PFSK-1 (cell line): ENCODE measurements at regions not wholly inside any gene's neighbourhood (a gene's known extent, or its start where the extent isn't known, plus 50 kb on each side); places are given as distances from the start of the nearest gene placed in this dataset.

Experiments
- FOXP2 ChIP-seq: optimal IDR thresholded peaks from 2 replicates; pipeline ENCODE3; 2011; ENCODE audit warnings: borderline replicate concordance, control low read depth, inconsistent platforms; ENCODE audit not compliant: insufficient read depth; ENCODE audit errors: extremely low read length, extremely low read depth
- POLR2AphosphoS5 ChIP-seq: IDR thresholded peaks from 2 replicates; pipeline ENCODE4 v1.6.1; 2012; ENCODE audit warnings: low read depth, mild to moderate bottlenecking, control low read depth, low read length, moderate library complexity
- REST ChIP-seq, 2 experiments: IDR thresholded peaks; 2 replicates each; pipeline versions ENCODE4 v1.6.1 to v1.8.0; 2011 to 2012; ENCODE audit warnings: low read depth in 2 of 2, low read length in 2 of 2, control low read depth in 1 of 2, inconsistent platforms in 1 of 2, mild to moderate bottlenecking in 1 of 2, moderate library complexity in 1 of 2; ENCODE audit not compliant: insufficient read depth in 1 of 2
- SIN3A ChIP-seq: IDR thresholded peaks from 2 replicates; pipeline ENCODE4 v1.6.1; 2012; ENCODE audit warnings: mild to moderate bottlenecking, low read length, moderate library complexity, borderline replicate concordance; ENCODE audit not compliant: insufficient read depth
- TAF1 ChIP-seq: IDR thresholded peaks from 2 replicates; pipeline ENCODE4 v1.6.1; 2012; ENCODE audit warnings: low read length, control low read depth, borderline replicate concordance; ENCODE audit not compliant: insufficient read depth

GRCh38 chrX:109782994-109783700, 50.1 kb upstream of the ACSL4 start:
- no peak for TF ChIP-seq REST (IDR thresholded peaks at IDR 0.05; ENCODE audit: insufficient read depth in 1 of 2, low read depth in 2 of 2, low read length in 2 of 2)
- TF ChIP-seq SIN3A: no peak
- TF ChIP-seq TAF1: no peak
- no peak for TF ChIP-seq POLR2AphosphoS5
- no peak for TF ChIP-seq FOXP2

GRCh38 chrX:109783701-109784079, 50.6 kb upstream of the ACSL4 start:
- TF ChIP-seq REST (IDR thresholded peaks at IDR 0.05; ENCODE audit: insufficient read depth in 1 of 2, low read depth in 2 of 2, low read length in 2 of 2) (no peak), SIN3A (no peak), POLR2AphosphoS5 (no peak), FOXP2 (no peak), TAF1 (no peak)

GRCh38 chrX:109785053-109785452, 52.0 kb upstream of the ACSL4 start:
- TF ChIP-seq TAF1: no peak

GRCh38 chrX:109793191-109793590, 60.1 kb upstream of the ACSL4 start:
- TF ChIP-seq POLR2AphosphoS5 (no peak), SIN3A (no peak), TAF1 (no peak), REST (IDR thresholded peaks at IDR 0.05; ENCODE audit: insufficient read depth in 1 of 2, low read depth in 2 of 2, low read length in 2 of 2) (no peak), FOXP2 (no peak)

GRCh38 chrX:109795682-109796081, 62.6 kb upstream of the ACSL4 start:
- TF ChIP-seq SIN3A: no peak
- TF ChIP-seq POLR2AphosphoS5: no peak
- TF ChIP-seq REST (IDR thresholded peaks at IDR 0.05; ENCODE audit: insufficient read depth in 1 of 2, low read depth in 2 of 2, low read length in 2 of 2): no peak
- no peak for TF ChIP-seq FOXP2
- TF ChIP-seq TAF1: no peak
